ENCODE measurements at regions not wholly inside any gene's neighbourhood (a gene's known extent, or its start where the extent isn't known, plus 50 kb on each side); places are given as distances from the start of the nearest gene placed in this dataset.

GRCh38 chr16:59355704-59356103 lies 621.6 kb upstream of the GOT2 start:
- Histone ChIP-seq H4K20me1 (replicated peaks; ENCODE audit: control insufficient read depth, insufficient read depth, low read length) (no peaks in the 10 kb centered on the region), H3K36me3 (ENCODE audit: control insufficient read depth, insufficient read depth, low read length) (no peaks in the 10 kb centered on the region), H3K4me1 (replicated peaks in 1 of 2; ENCODE audit: control insufficient read depth in 2 of 2, insufficient read depth in 2 of 2, low read length in 2 of 2) (peaks cover 0 to 9% of the 10 kb centered on the region in 2 experiments; a peak in 3 of 5 replicates), H3K9me3 (replicated peaks; ENCODE audit: control insufficient read depth, insufficient read depth, low read depth, low read length) (no peaks in the 10 kb centered on the region), H3K27ac (ENCODE audit: extremely low read depth, low read depth, low read length) (no peak overlapping the region), H3K9me1 (ENCODE audit: control insufficient read depth, insufficient read depth, low read length) (no peaks in the 10 kb centered on the region), H2AFZ (ENCODE audit: low read depth, low read length) (no peak overlapping the region), H3K27me3 (ENCODE audit: control insufficient read depth in 2 of 2, insufficient read depth in 2 of 2, low read length in 2 of 2) (no peaks in the 10 kb centered on the region), H3K79me2 (ENCODE audit: control insufficient read depth, insufficient read depth, low read length) (no peaks in the 10 kb centered on the region), H3K9ac (ENCODE audit: insufficient read depth in 1 of 2, low read depth in 2 of 2, low read length in 2 of 2) (no peak overlapping the region), H3K4me2 (ENCODE audit: insufficient read depth, low read length) (no peak overlapping the region), H3K4me3 (no peak overlapping the region)
- ChIA-PET POLR2A (no interaction called here), CTCF (ENCODE audit: low intra/inter-chr PET ratio) (no interaction called here)
- intact Hi-C loops (cut with micrococcal nuclease): no loop called here
- 22% methylated on average over 2 of the region's 2 CpGs for WGBS (ENCODE audit: insufficient coverage, low coverage, missing lambda C conversion rate)
- TF ChIP-seq FOXA3 (CRISPR knock-in tag; conservative IDR thresholded peaks at IDR 0.05 in 1 of 2, IDR thresholded peaks at IDR 0.05 in 1 of 2) (peak in 1 of 2 experiments; percentile 63; a peak in 1 of 4 replicates), ZMIZ1 (IDR thresholded peaks at IDR 0.05; ENCODE audit: low read depth in 2 of 2, low read length in 2 of 2) (no peak)
- in situ Hi-C loops (cut with MboI): no loop called here
- no peak for DNase-seq (ENCODE audit: extremely low read depth in 1 of 4, low spot score in 3 of 4)
- FAIRE-seq: no peak
- no TSS peak for BruUV-seq (replicated peaks)
- ATAC-seq: no peak
